Keratinocyte (primary cell): ENCODE measurements at regions not wholly inside any gene's neighbourhood (a gene's known extent, or its start where the extent isn't known, plus 50 kb on each side); places are given as distances from the start of the nearest gene placed in this dataset.
"Not testable (repeated sequence)": the region's sequence is repeated elsewhere in the genome, so short reads cannot be mapped to it uniquely, and the experiment has no call there.

Experiments used
- CTCF ChIP-seq, 3 experiments: IDR thresholded peaks in 1 of 3; conservative IDR thresholded peaks in 1 of 3; optimal IDR thresholded peaks in 1 of 3; 2 replicates in 2 of 3; 3 replicates in 1 of 3; pipeline versions ENCODE3 to v1.5.1; 2011; ENCODE audit warnings: low read length in 3 of 3, mild to moderate bottlenecking in 3 of 3, moderate library complexity in 2 of 3, control low read depth in 1 of 3, inconsistent platforms in 1 of 3; ENCODE audit not compliant: insufficient read depth in 2 of 3; ENCODE audit errors: extremely low read depth in 1 of 3
- EZH2 ChIP-seq: IDR thresholded peaks from one replicate; pipeline ENCODE4 v1.6.1; 2012; ENCODE audit warnings: inconsistent platforms, mild to moderate bottlenecking, low read length, moderate library complexity

- not testable (repeated sequence) for TF ChIP-seq CTCF (optimal IDR thresholded peaks at IDR 0.05 in 1 of 3, IDR thresholded peaks at IDR 0.05 in 1 of 3, conservative IDR thresholded peaks at IDR 0.05 in 1 of 3; ENCODE audit: extremely low read depth in 1 of 3, insufficient read depth in 2 of 3, low read length in 3 of 3); EZH2
Observed at GRCh38 chr5:16276859-16277258, 97.3 kb upstream of the MARCHF11 start.
